Fibroblast of villous mesenchyme (primary cell): ENCODE measurements at regions not wholly inside any gene's neighbourhood (a gene's known extent, or its start where the extent isn't known, plus 50 kb on each side); places are given as distances from the start of the nearest gene placed in this dataset.

ENCODE experiments used
- DNase-seq: peaks from one replicate; pipeline ENCODE4 v3.0.0-alpha.2; 2010; ENCODE audit warnings: low read depth
- H3K4me3 ChIP-seq: 2 replicates; pipeline ENCODE4 v1.5.1; 2011; ENCODE audit warnings: low read depth, mild to moderate bottlenecking, low read length
- TF ChIP-seq, protein P1 (sequence below): IDR thresholded peaks from 2 replicates; pipeline ENCODE4 v1.5.1; 2012; ENCODE audit warnings: low read depth, mild to moderate bottlenecking, low read length; ENCODE audit not compliant: insufficient read depth

DNA sequence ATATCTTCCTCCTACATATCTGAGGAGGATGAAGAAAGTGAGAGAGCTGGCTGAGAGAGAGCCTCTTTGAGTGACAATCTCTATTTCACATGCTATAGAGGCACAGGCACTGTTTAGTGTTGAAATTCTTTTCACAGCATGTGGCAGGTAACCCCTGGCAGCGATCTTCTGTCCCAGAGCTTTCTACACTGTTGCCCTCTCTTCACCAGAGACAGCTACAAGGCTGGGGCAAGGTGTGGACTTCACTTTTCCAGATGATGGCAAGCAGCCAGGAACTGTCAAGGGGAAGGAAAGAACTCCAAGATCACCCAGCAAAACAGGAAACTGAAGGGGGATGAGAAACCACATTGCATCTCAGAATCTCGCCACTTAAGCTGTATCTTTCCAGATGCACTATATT, 205.2 kb downstream of the CAAP1 start:
- TF ChIP-seq, protein P1, sequence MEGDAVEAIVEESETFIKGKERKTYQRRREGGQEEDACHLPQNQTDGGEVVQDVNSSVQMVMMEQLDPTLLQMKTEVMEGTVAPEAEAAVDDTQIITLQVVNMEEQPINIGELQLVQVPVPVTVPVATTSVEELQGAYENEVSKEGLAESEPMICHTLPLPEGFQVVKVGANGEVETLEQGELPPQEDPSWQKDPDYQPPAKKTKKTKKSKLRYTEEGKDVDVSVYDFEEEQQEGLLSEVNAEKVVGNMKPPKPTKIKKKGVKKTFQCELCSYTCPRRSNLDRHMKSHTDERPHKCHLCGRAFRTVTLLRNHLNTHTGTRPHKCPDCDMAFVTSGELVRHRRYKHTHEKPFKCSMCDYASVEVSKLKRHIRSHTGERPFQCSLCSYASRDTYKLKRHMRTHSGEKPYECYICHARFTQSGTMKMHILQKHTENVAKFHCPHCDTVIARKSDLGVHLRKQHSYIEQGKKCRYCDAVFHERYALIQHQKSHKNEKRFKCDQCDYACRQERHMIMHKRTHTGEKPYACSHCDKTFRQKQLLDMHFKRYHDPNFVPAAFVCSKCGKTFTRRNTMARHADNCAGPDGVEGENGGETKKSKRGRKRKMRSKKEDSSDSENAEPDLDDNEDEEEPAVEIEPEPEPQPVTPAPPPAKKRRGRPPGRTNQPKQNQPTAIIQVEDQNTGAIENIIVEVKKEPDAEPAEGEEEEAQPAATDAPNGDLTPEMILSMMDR, result no peak
- DNase-seq, result no peak
- no peak overlapping the region for H3K4me3 ChIP-seq

DNA sequence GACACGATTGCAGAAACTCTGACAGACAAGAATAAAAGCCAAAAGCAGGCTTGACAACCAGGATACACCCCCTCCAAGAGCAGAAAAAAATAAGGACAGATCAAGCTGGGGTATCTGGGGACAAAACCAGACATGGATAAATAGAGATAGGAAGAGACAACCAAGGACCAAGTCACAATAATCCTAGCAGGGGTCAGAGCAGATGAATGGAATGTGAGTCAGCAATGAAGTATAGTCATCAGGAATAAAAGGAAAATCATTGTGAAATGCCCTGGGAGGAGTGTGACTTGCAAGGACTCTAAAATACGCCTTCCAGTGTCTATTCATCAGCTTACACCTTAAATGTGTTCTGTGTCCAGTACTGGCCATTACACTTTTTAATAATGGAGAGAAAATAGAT, 206.8 kb downstream of the CAAP1 start:
- DNase-seq, result no peak

DNA sequence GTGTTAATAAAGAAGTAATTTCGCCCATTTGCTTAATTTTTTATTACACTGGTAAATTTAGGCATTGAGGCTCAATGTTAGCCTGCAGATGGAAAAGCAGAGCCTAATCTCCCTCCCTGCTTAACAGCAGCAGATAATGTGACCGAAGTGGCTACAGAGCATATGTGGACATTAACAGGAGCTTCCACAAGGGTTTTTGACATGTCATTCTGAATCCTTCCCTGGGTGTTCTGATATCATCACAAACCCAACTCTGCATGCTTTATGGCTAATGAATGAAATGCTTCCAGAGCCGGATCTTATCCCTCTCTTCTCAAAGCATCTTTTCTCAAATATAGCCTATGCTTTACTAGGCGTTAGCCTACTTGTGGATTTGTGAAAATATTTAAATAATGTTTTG, 208.6 kb downstream of the CAAP1 start:
- DNase-seq, result no peak
- no peak overlapping the region for H3K4me3 ChIP-seq
- TF ChIP-seq, protein P1, result no peak

More for the DNA sequence above, 206.8 kb downstream of the CAAP1 start:
- TF ChIP-seq, protein P1, result no peak
- H3K4me3 ChIP-seq, result no peak overlapping the region

DNA sequence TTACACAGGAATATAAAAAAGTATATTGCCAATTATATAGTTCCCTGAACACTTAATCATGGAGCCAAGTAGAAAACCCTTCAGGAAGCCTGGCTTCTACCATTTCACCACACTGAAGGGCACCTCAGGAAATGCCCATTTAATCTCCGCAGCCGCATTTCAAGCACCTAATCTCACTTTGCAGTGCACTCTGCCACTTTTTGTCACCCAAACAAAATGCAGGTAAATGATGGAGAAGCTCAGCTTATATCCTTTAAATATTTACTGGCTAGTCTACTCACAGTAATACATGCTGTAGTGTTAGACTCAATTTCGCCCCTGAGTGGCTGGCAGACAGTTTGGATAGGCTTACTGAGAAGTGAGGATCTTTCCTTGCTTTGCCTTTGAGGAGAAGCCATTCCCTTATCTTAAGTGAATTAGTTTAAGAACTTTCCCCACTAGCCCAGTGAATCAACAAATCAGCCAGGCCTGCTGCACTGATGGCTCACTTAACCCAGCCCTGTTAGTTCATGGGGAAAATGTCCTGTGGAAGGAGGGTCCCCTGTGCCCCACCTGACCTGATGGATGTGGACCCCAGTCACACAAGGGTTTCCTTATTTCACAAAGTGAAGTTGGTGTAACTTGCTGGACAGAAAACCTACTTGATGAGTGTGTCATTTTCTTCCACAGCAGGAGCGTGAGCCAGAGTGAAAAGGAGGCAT, 209.7 kb downstream of the CAAP1 start:
- DNase-seq, result no peak
- H3K4me3 ChIP-seq, result no peak overlapping the region
- TF ChIP-seq, protein P1, result no peak

DNA sequence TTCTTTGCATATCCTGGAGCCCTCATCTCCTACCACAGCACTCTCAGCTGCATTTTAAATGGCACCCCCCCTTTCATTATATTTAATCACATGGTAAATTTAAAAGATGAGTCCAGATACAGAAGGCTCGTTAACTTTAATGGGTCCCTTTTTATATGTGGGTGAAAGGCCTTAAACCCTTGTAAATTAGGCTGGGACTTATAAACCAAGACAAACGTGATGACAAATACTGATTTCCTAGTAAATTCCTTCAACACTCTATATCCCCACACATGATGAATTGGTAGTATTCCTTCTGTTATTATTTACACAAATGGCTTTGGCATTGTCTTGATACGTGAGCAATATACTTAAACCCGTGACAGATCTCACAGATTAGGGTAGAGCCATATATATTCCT, 210.6 kb downstream of the CAAP1 start:
- TF ChIP-seq, protein P1, result no peak

DNA sequence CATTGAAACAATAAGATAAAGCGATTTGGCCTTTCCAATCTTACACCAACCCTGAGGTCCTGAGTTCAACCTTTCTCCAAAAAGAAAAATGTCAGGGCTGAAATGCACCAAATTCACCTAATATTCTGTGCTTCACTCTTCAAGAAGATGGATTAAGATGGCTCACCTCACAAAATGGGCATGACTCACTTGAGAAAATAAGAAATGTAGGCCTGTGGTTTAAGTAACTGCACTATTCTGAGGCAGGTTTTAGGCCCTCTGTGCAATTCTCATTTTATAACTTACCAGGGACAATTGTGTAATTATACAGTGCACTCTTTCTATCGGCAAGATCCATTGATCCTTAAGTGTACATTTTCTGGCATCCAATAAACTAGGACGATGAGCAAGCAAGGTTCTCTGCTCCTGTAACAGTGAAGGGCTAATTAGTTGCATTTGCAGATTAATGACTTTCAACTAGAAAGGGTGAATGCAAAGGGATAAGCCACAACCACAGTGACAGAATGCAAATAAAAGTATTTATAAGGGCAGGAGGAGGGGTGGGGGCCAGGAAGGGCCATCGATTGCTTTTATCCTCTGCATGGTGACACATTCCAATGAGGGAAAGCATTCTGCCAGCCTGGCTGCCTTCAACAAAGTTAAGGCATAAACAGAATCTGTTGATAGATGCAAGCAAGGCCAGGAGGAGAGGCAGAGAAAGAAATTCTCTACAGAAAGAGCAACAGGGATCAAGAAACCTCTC, 214.5 kb downstream of the CAAP1 start:
- no peak for DNase-seq
- H3K4me3 ChIP-seq, result no peak overlapping the region
- TF ChIP-seq, protein P1, result no peak

More for the DNA sequence above, 210.6 kb downstream of the CAAP1 start:
- DNase-seq, result no peak
- no peak overlapping the region for H3K4me3 ChIP-seq
